Esophagus muscularis mucosa (tissue), 4 donors: ENCODE measurements at regions not wholly inside any gene's neighbourhood (a gene's known extent, or its start where the extent isn't known, plus 50 kb on each side); places are given as distances from the start of the nearest gene placed in this dataset.

ENCODE experiments used
- CTCF ChIP-seq, 3 experiments: fragments of 200-600 bp in 2 of 3; fragments of 450-650 bp in 1 of 3; sonication (generic) in 2 of 3; IDR thresholded peaks; one replicate each; pipeline ENCODE4 v1.5.1; 2017 to 2019; ENCODE audit warnings: antibody characterized with exemption in 3 of 3, mild to moderate bottlenecking in 2 of 3, moderate library complexity in 1 of 3
- EP300 ChIP-seq: sonication (generic); formaldehyde crosslinking; IDR thresholded peaks from one replicate; pipeline ENCODE4 v1.6.1; 2017; ENCODE audit warnings: antibody characterized with exemption
- POLR2A ChIP-seq: fragments of 450-650 bp; IDR thresholded peaks from one replicate; pipeline ENCODE4 v1.6.1; 2017; ENCODE audit warnings: antibody characterized with exemption, moderate library complexity, mild to moderate bottlenecking, low read depth

GRCh38 chr3:132231633-132232032 is 85.6 kb upstream of the ACP3 start:
- TF ChIP-seq POLR2A, result no peak
- TF ChIP-seq EP300, result no peak
- TF ChIP-seq CTCF (IDR thresholded peaks at IDR 0.05), result no peak
